ENCODE measurements at regions not wholly inside any gene's neighbourhood (a gene's known extent, or its start where the extent isn't known, plus 50 kb on each side); places are given as distances from the start of the nearest gene placed in this dataset.

GRCh38 chr15:63439536-63440264 lies 58.1 kb upstream of the CA12 start:
- intact Hi-C loops (cut with micrococcal nuclease): no loop called here
- Histone ChIP-seq H4K8ac (ENCODE audit: low read depth in 2 of 2, low read length in 2 of 2) (no peak overlapping the region), H2BK5ac (ENCODE audit: low read depth, low read length, poor library complexity, severe bottlenecking) (no peak overlapping the region), H3K9me3 (ENCODE audit: control insufficient read depth, insufficient read depth, low read length) (no peaks in the 10 kb centered on the region), H3K36me3 (ENCODE audit: control insufficient read depth, insufficient read depth, low read length) (no peaks in the 10 kb centered on the region), H3K14ac (replicated peaks; ENCODE audit: low read depth, low read length) (no peak overlapping the region; the same call in 1 of the 2 replicates), H3K27me3 (ENCODE audit: control insufficient read depth, insufficient read depth, low read length) (peaks cover 10% of the 10 kb centered on the region), H2AK9ac (replicated peaks; ENCODE audit: low read depth, low read length, poor library complexity) (no peak overlapping the region), H4K5ac (ENCODE audit: low read depth, low read length) (no peak overlapping the region), H2AK5ac (ENCODE audit: low read depth, low read length) (no peak overlapping the region), H3K79me1 (ENCODE audit: low read depth in 1 of 2, low read length in 2 of 2) (no peaks in the 10 kb centered on the region), H3K4me3 (ENCODE audit: insufficient read depth, low read depth, low read length) (no peak overlapping the region), H4K91ac (ENCODE audit: insufficient read depth, low read depth, low read length) (no peak overlapping the region), H3K4me2 (ENCODE audit: low read depth, low read length) (no peak overlapping the region), H3K23ac (ENCODE audit: low read depth, low read length) (no peak overlapping the region), H2AFZ (replicated peaks; ENCODE audit: low read length, poor library complexity) (peak overlapping the region; percentile 63), H2BK120ac (ENCODE audit: low read depth, low read length) (no peak overlapping the region), H3K4ac (ENCODE audit: low read depth, low read length) (peak overlapping the region; percentile 2; the same call in 1 of the 2 replicates), H3K27ac (ENCODE audit: insufficient read depth, low read length) (no peak overlapping the region), H2BK15ac (ENCODE audit: low read depth, low read length) (no peak overlapping the region), H2BK20ac (ENCODE audit: low read depth, low read length) (no peak overlapping the region; the same call in 1 of the 2 replicates), H3K18ac (ENCODE audit: low read depth, low read length) (no peak overlapping the region), H3K56ac (ENCODE audit: extremely low read depth, insufficient read depth, low read length) (no peak overlapping the region), H4K20me1 (ENCODE audit: insufficient read depth, low read length) (no peaks in the 10 kb centered on the region), H3K4me1 (ENCODE audit: control insufficient read depth, insufficient read depth, low read length) (peaks cover 15% of the 10 kb centered on the region), H3K9me1 (ENCODE audit: insufficient read depth, low read length) (peaks cover 4% of the 10 kb centered on the region), H3K9ac (ENCODE audit: low read depth, low read length) (no peak overlapping the region)
- no peak for TF ChIP-seq RCOR1 (IDR thresholded peaks at IDR 0.05; ENCODE audit: insufficient replicate concordance, low read length)
- no peak for TF ChIP-seq CHD1 (IDR thresholded peaks at IDR 0.05; ENCODE audit: low read depth, low read length)
- no peak for TF ChIP-seq NFE2L2 (IDR thresholded peaks at IDR 0.05; ENCODE audit: low read depth, low read length)
- TF ChIP-seq BHLHE40 (IDR thresholded peaks at IDR 0.05; ENCODE audit: low read depth, low read length): no peak
- no peak for TF ChIP-seq MAZ (IDR thresholded peaks at IDR 0.05; ENCODE audit: borderline replicate concordance, low read depth, low read length)
- TF ChIP-seq RFX5 (IDR thresholded peaks at IDR 0.05; ENCODE audit: low read depth, low read length): no peak
- TF ChIP-seq, protein P1, sequence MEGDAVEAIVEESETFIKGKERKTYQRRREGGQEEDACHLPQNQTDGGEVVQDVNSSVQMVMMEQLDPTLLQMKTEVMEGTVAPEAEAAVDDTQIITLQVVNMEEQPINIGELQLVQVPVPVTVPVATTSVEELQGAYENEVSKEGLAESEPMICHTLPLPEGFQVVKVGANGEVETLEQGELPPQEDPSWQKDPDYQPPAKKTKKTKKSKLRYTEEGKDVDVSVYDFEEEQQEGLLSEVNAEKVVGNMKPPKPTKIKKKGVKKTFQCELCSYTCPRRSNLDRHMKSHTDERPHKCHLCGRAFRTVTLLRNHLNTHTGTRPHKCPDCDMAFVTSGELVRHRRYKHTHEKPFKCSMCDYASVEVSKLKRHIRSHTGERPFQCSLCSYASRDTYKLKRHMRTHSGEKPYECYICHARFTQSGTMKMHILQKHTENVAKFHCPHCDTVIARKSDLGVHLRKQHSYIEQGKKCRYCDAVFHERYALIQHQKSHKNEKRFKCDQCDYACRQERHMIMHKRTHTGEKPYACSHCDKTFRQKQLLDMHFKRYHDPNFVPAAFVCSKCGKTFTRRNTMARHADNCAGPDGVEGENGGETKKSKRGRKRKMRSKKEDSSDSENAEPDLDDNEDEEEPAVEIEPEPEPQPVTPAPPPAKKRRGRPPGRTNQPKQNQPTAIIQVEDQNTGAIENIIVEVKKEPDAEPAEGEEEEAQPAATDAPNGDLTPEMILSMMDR (conservative IDR thresholded peaks at IDR 0.05; ENCODE audit: low read depth, low read length): no peak
- TF ChIP-seq, protein P2, sequence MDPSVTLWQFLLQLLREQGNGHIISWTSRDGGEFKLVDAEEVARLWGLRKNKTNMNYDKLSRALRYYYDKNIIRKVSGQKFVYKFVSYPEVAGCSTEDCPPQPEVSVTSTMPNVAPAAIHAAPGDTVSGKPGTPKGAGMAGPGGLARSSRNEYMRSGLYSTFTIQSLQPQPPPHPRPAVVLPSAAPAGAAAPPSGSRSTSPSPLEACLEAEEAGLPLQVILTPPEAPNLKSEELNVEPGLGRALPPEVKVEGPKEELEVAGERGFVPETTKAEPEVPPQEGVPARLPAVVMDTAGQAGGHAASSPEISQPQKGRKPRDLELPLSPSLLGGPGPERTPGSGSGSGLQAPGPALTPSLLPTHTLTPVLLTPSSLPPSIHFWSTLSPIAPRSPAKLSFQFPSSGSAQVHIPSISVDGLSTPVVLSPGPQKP (IDR thresholded peaks at IDR 0.05; ENCODE audit: borderline replicate concordance, low read depth, low read length): no peak
- no peak for TF ChIP-seq FOS (IDR thresholded peaks at IDR 0.05; ENCODE audit: low read depth, low read length)
- TF ChIP-seq MAFK (IDR thresholded peaks at IDR 0.05; ENCODE audit: low read depth, low read length): no peak
- ATAC-seq (ENCODE audit: low read depth) (no peak), DNase-seq (peak; percentile 65)
- POLR2A ChIA-PET (ENCODE audit: unreplicated experiment): no interaction called here
- CTCF ChIA-PET: interaction anchor here (0.8 kb wide), 1 partner anchor 27 kb away, joined by 3 read pairs; no protein-coding TSS in a partner anchor
- BruUV-seq (replicated peaks): no TSS peak
- WGBS, 2 experiments (ENCODE audit: extremely low coverage in 2 of 2, insufficient read length in 1 of 2): 33% methylated on average over 4 of the region's 7 CpGs; no CpG with 5 or more reads in 1 of the 2 experiments
- in situ Hi-C loops (cut with MboI; ENCODE audit: low sequenced_read_pairs): no loop called here
- dilution Hi-C loops (cut with HindIII; ENCODE audit: low sequenced_read_pairs, unreplicated experiment): no loop called here
